ENCODE measurements at regions not wholly inside any gene's neighbourhood (a gene's known extent, or its start where the extent isn't known, plus 50 kb on each side); places are given as distances from the start of the nearest gene placed in this dataset.

DNA sequence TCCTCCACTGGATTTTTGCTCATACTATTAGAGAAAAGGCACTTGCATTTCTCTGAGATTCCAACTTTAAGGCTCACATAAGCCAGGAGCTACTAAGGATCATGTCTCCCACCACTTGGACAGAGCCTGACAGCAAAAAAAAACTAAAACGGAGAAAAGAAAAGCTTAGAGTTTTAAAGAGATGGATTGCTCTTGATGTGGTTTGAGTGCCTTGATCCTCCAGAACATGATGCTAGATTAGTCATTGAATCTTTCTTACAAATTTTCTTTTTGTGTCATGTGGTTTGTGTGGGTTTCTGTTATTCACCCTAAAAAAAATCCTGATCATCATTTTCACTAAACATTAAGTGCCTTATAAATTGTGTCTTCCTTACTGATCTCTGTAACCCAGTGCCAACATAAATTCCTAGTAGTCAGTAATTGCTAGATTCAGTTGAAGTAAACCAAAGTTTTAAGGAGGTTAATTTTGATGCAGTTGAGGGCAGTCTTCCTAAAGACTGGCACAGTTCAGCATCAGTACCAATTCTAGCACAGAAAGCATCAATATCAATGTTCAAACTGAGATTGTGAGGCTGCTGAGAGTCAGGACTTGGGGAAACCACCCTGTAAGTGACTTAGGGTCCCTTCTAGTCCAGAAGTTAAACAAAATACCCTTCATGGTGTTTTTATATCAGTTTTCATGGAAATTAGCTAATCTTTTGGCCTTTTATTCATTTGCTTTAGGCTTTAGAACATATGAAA is 206.3 kb downstream of the RAD51AP2 start:
- TF ChIP-seq EP300 (conservative IDR thresholded peaks at IDR 0.05; ENCODE audit: poor library complexity, severe bottlenecking) (no peak), TAF1 (IDR thresholded peaks at IDR 0.05; ENCODE audit: low read depth) (no peak), EZH2 (IDR thresholded peaks at IDR 0.05; ENCODE audit: borderline replicate concordance, insufficient read depth, low read length, poor library complexity, severe bottlenecking) (no peak)
- TF ChIP-seq, protein P1, sequence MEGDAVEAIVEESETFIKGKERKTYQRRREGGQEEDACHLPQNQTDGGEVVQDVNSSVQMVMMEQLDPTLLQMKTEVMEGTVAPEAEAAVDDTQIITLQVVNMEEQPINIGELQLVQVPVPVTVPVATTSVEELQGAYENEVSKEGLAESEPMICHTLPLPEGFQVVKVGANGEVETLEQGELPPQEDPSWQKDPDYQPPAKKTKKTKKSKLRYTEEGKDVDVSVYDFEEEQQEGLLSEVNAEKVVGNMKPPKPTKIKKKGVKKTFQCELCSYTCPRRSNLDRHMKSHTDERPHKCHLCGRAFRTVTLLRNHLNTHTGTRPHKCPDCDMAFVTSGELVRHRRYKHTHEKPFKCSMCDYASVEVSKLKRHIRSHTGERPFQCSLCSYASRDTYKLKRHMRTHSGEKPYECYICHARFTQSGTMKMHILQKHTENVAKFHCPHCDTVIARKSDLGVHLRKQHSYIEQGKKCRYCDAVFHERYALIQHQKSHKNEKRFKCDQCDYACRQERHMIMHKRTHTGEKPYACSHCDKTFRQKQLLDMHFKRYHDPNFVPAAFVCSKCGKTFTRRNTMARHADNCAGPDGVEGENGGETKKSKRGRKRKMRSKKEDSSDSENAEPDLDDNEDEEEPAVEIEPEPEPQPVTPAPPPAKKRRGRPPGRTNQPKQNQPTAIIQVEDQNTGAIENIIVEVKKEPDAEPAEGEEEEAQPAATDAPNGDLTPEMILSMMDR (IDR thresholded peaks at IDR 0.05; ENCODE audit: poor library complexity, severe bottlenecking) = no peak

All from neural cell (in vitro differentiated cells).